Ammon's horn (tissue), 1 donor: ENCODE measurements at regions not wholly inside any gene's neighbourhood (a gene's known extent, or its start where the extent isn't known, plus 50 kb on each side); places are given as distances from the start of the nearest gene placed in this dataset.

Experiments used
- DNase-seq: peaks from one replicate; pipeline ENCODE4 v3.0.0-alpha.2; 2016; ENCODE audit warnings: low spot score

- no peak for DNase-seq
These were observed 159.7 kb downstream of the SERPINI1 start for GRCh38 chr3:167895178-167895577.

GRCh38 chr3:167892205-167892604 is 156.7 kb downstream of the SERPINI1 start:
- no peak for DNase-seq

- DNase-seq, result no peak
These were observed 151.6 kb downstream of the SERPINI1 start for GRCh38 chr3:167887096-167887495.

GRCh38 chr3:167886690-167887089 is 151.2 kb downstream of the SERPINI1 start:
- no peak for DNase-seq

GRCh38 chr3:167885277-167885676 is 149.8 kb downstream of the SERPINI1 start:
- no peak for DNase-seq

GRCh38 chr3:167884481-167884880 is 149.0 kb downstream of the SERPINI1 start:
- no peak for DNase-seq

- no peak for DNase-seq
These were observed 147.9 kb downstream of the SERPINI1 start for GRCh38 chr3:167883452-167883851.

- peak; percentile 72 for DNase-seq
These were observed 146.6 kb downstream of the SERPINI1 start for GRCh38 chr3:167882057-167882667.

- no peak for DNase-seq
These were observed 144.7 kb downstream of the SERPINI1 start for GRCh38 chr3:167880183-167880582.

GRCh38 chr3:167876620-167877281 is 141.2 kb downstream of the SERPINI1 start:
- no peak for DNase-seq
